Hepatocyte (in vitro differentiated cells): ENCODE measurements at regions not wholly inside any gene's neighbourhood (a gene's known extent, or its start where the extent isn't known, plus 50 kb on each side); places are given as distances from the start of the nearest gene placed in this dataset.

Experiments
- DNase-seq: peaks from one replicate; pipeline ENCODE4 v3.0.0-alpha.2; 2016; ENCODE audit warnings: low spot score
- H2AFZ ChIP-seq: fragments of 200-600 bp; sonication (generic); 2 replicates; pipeline ENCODE4 v1.6.0; 2016; ENCODE audit warnings: antibody characterized with exemption, mild to moderate bottlenecking
- H3K27ac ChIP-seq: fragments of 200-600 bp; sonication (generic); 2 replicates; pipeline ENCODE4 v1.5.1; 2016; ENCODE audit warnings: mild to moderate bottlenecking
- H3K27me3 ChIP-seq: fragments of 200-600 bp; sonication (generic); 2 replicates; pipeline ENCODE4 v1.6.1; 2016
- H3K36me3 ChIP-seq: fragments of 200-600 bp; sonication (generic); replicated peaks from 2 replicates; pipeline ENCODE4 v1.5.1; 2016; ENCODE audit warnings: low read depth; ENCODE audit not compliant: insufficient read depth
- H3K4me1 ChIP-seq: fragments of 200-600 bp; sonication (generic); 2 replicates; pipeline ENCODE4 v1.5.1; 2016; ENCODE audit warnings: mild to moderate bottlenecking, moderate library complexity; ENCODE audit not compliant: insufficient read depth
- H3K4me2 ChIP-seq: fragments of 200-600 bp; sonication (generic); 2 replicates; pipeline ENCODE4 v1.6.0; 2016
- H3K4me3 ChIP-seq: fragments of 200-600 bp; sonication (generic); 2 replicates; pipeline ENCODE4 v1.5.1; 2016; ENCODE audit warnings: mild to moderate bottlenecking
- H3K79me2 ChIP-seq: fragments of 200-600 bp; sonication (generic); 2 replicates; pipeline ENCODE4 v1.6.0; 2017; ENCODE audit warnings: mild to moderate bottlenecking
- H3K9me2 ChIP-seq: fragments of 200-600 bp; sonication (generic); replicated peaks from 2 replicates; pipeline ENCODE4 v1.6.0; 2017; ENCODE audit warnings: mild to moderate bottlenecking; ENCODE audit not compliant: insufficient read depth
- H3K9me3 ChIP-seq: fragments of 200-600 bp; sonication (generic); 2 replicates; pipeline ENCODE4 v1.5.1; 2016; ENCODE audit warnings: low read depth, mild to moderate bottlenecking
- H4K20me1 ChIP-seq: fragments of 200-600 bp; sonication (generic); 2 replicates; pipeline ENCODE4 v1.6.0; 2016; ENCODE audit warnings: mild to moderate bottlenecking; ENCODE audit not compliant: insufficient read depth, poor library complexity, severe bottlenecking
- CTCF ChIP-seq: fragments of 200-600 bp; sonication (generic); IDR thresholded peaks from 2 replicates; pipeline ENCODE4 v1.5.1; 2016; ENCODE audit warnings: antibody characterized with exemption, mild to moderate bottlenecking; ENCODE audit not compliant: poor library complexity
- EZH2 ChIP-seq: fragments of 200-600 bp; sonication (generic); IDR thresholded peaks from 2 replicates; pipeline ENCODE4 v1.6.1; 2016; ENCODE audit warnings: antibody characterized with exemption, mild to moderate bottlenecking, borderline replicate concordance
- EZH2phosphoT487 ChIP-seq: fragments of 200-600 bp; sonication (generic); IDR thresholded peaks from one replicate; pipeline ENCODE4 v1.6.1; 2018; ENCODE audit warnings: antibody characterized with exemption, mild to moderate bottlenecking, low read depth, moderate library complexity; ENCODE audit not compliant: unreplicated experiment, severe bottlenecking
- WGBS: methylation state at CpG from one replicate; pipeline ENCODE4 v1.1.6; 2016; ENCODE audit warnings: low lambda C conversion rate; ENCODE audit errors: missing lambda C conversion rate; 5-methylcytosine and 5-hydroxymethylcytosine counted together

- H3K9me2 ChIP-seq, result no peaks in the 10 kb centered on the region
- H3K4me1 ChIP-seq, result no peaks in the 10 kb centered on the region
- H2AFZ ChIP-seq, result no peak overlapping the region
- 86% methylated on average over 24 of the region's 24 CpGs for WGBS
- no peak for TF ChIP-seq EZH2
- no peak for TF ChIP-seq CTCF
- no peak for TF ChIP-seq EZH2phosphoT487
- DNase-seq, result no peak
- H4K20me1 ChIP-seq, result no peaks in the 10 kb centered on the region
- no peaks in the 10 kb centered on the region for H3K27me3 ChIP-seq
- no peak overlapping the region for H3K4me2 ChIP-seq
- H3K9me3 ChIP-seq, result no peaks in the 10 kb centered on the region
- H3K36me3 ChIP-seq, result no peaks in the 10 kb centered on the region
- no peak overlapping the region for H3K27ac ChIP-seq
- H3K4me3 ChIP-seq, result no peak overlapping the region
- no peaks in the 10 kb centered on the region for H3K79me2 ChIP-seq
These were observed 89.1 kb upstream of the RTL6 start for GRCh38 chr22:44586999-44587736.

- WGBS, result 75% methylated on average over 18 of the region's 18 CpGs
- Histone ChIP-seq H3K9me2 (no peaks in the 10 kb centered on the region), H3K27ac (no peak overlapping the region), H2AFZ (no peak overlapping the region), H3K4me2 (no peak overlapping the region), H3K27me3 (no peaks in the 10 kb centered on the region), H3K4me3 (no peak overlapping the region), H3K9me3 (no peaks in the 10 kb centered on the region), H3K4me1 (no peaks in the 10 kb centered on the region), H3K36me3 (no peaks in the 10 kb centered on the region), H4K20me1 (no peaks in the 10 kb centered on the region), H3K79me2 (no peaks in the 10 kb centered on the region)
- TF ChIP-seq EZH2phosphoT487, result no peak
- TF ChIP-seq EZH2, result no peak
- DNase-seq, result no peak
These were observed 88.4 kb upstream of the RTL6 start for GRCh38 chr22:44586351-44586990.

GRCh38 chr22:44585559-44586350 lies 87.7 kb upstream of the RTL6 start:
- no peaks in the 10 kb centered on the region for H3K79me2 ChIP-seq
- H3K9me3 ChIP-seq, result no peaks in the 10 kb centered on the region
- H3K4me1 ChIP-seq, result no peaks in the 10 kb centered on the region
- H3K9me2 ChIP-seq, result no peaks in the 10 kb centered on the region
- H3K27ac ChIP-seq, result no peak overlapping the region
- no peaks in the 10 kb centered on the region for H4K20me1 ChIP-seq
- WGBS, result 90% methylated on average over 18 of the region's 20 CpGs
- no peak for DNase-seq
- no peaks in the 10 kb centered on the region for H3K36me3 ChIP-seq
- TF ChIP-seq EZH2, result no peak
- no peak for TF ChIP-seq CTCF
- TF ChIP-seq EZH2phosphoT487, result no peak
- no peak overlapping the region for H2AFZ ChIP-seq
- no peaks in the 10 kb centered on the region for H3K27me3 ChIP-seq
- no peak overlapping the region for H3K4me2 ChIP-seq
- H3K4me3 ChIP-seq, result no peak overlapping the region

GRCh38 chr22:44584256-44584902 lies 86.3 kb upstream of the RTL6 start:
- Histone ChIP-seq H3K36me3 (no peaks in the 10 kb centered on the region), H3K4me2 (no peak overlapping the region), H3K79me2 (no peaks in the 10 kb centered on the region), H3K9me3 (no peaks in the 10 kb centered on the region), H2AFZ (no peak overlapping the region), H3K4me3 (no peak overlapping the region), H3K4me1 (no peaks in the 10 kb centered on the region), H3K9me2 (no peaks in the 10 kb centered on the region), H3K27me3 (no peaks in the 10 kb centered on the region), H4K20me1 (no peaks in the 10 kb centered on the region), H3K27ac (no peak overlapping the region)
- WGBS, result 89% methylated on average over 7 of the region's 7 CpGs
- no peak for DNase-seq
- no peak for TF ChIP-seq EZH2
